WTC11 (cell line): ENCODE measurements at regions not wholly inside any gene's neighbourhood (a gene's known extent, or its start where the extent isn't known, plus 50 kb on each side); places are given as distances from the start of the nearest gene placed in this dataset.

ENCODE experiments used
- ARID4B ChIP-seq: sonication (generic); formaldehyde crosslinking; IDR thresholded peaks from 2 replicates; pipeline ENCODE4 v1.8.0; 2023; ENCODE audit warnings: missing genetic modification reagents, mild to moderate bottlenecking, borderline replicate concordance
- CBFB ChIP-seq: sonication (generic); formaldehyde crosslinking; IDR thresholded peaks from 2 replicates; pipeline ENCODE4 v1.8.1; 2022; ENCODE audit warnings: mild to moderate bottlenecking, low read depth, missing genetic modification reagents
- CTCF ChIP-seq: fragments of 200-600 bp; IDR thresholded peaks from 2 replicates; pipeline ENCODE4 v1.8.0; 2022; ENCODE audit warnings: antibody characterized with exemption
- E2F1 ChIP-seq: sonication (generic); formaldehyde crosslinking; IDR thresholded peaks from 2 replicates; pipeline ENCODE4 v1.8.0; 2022; ENCODE audit warnings: mild to moderate bottlenecking, missing genetic modification reagents
- ETV6 ChIP-seq: sonication (generic); formaldehyde crosslinking; IDR thresholded peaks from 2 replicates; pipeline ENCODE4 v1.8.1; 2022; ENCODE audit warnings: mild to moderate bottlenecking, missing genetic modification reagents
- FOXJ3 ChIP-seq: sonication (generic); formaldehyde crosslinking; IDR thresholded peaks from 2 replicates; pipeline ENCODE4 v1.9.0; 2021; ENCODE audit warnings: missing genetic modification reagents, mild to moderate bottlenecking, borderline replicate concordance
- GTF2I ChIP-seq: fragments of 250-450 bp; sonication (Bioruptor Pico); conservative IDR thresholded peaks from 2 replicates; pipeline ENCODE4 v1.4.0; 2021; ENCODE audit warnings: mild to moderate bottlenecking
- IRF2 ChIP-seq: sonication (generic); formaldehyde crosslinking; IDR thresholded peaks from 2 replicates; pipeline ENCODE4 v1.8.0; 2022; ENCODE audit warnings: low read depth, missing genetic modification reagents, borderline replicate concordance
- MAX ChIP-seq: sonication (generic); formaldehyde crosslinking; IDR thresholded peaks from 2 replicates; pipeline ENCODE4 v1.8.0; 2022; ENCODE audit warnings: mild to moderate bottlenecking, missing genetic modification reagents
- MYBL2 ChIP-seq: sonication (generic); formaldehyde crosslinking; IDR thresholded peaks from 2 replicates; pipeline ENCODE4 v1.8.1; 2023; ENCODE audit warnings: mild to moderate bottlenecking, moderate library complexity, missing genetic modification reagents
- NFYB ChIP-seq: sonication (generic); formaldehyde crosslinking; conservative IDR thresholded peaks from 2 replicates; pipeline ENCODE4 v1.8.0; 2022; ENCODE audit warnings: low read depth, missing genetic modification reagents
- PRDM15 ChIP-seq: sonication (generic); formaldehyde crosslinking; IDR thresholded peaks from 2 replicates; pipeline ENCODE4 v1.8.0; 2022; ENCODE audit warnings: missing genetic modification reagents
- SP1 ChIP-seq: sonication (generic); formaldehyde crosslinking; conservative IDR thresholded peaks from 2 replicates; pipeline ENCODE4 v1.8.1; 2022; ENCODE audit warnings: missing genetic modification reagents
- ZSCAN18 ChIP-seq: fragments of 250-450 bp; sonication (Bioruptor Pico); IDR thresholded peaks from 2 replicates; pipeline ENCODE4 v2.1.2; 2022; ENCODE audit warnings: mild to moderate bottlenecking, moderate library complexity

- no peak for TF ChIP-seq FOXJ3 (CRISPR knock-in tag)
- no peak for TF ChIP-seq CBFB (CRISPR knock-in tag)
- TF ChIP-seq SP1, result no peak
- no peak for TF ChIP-seq NFYB (CRISPR knock-in tag)
- TF ChIP-seq PRDM15 (CRISPR knock-in tag), result no peak
- TF ChIP-seq CTCF, result no peak
- no peak for TF ChIP-seq GTF2I (CRISPR knock-in tag)
- TF ChIP-seq ETV6 (CRISPR knock-in tag), result no peak
- TF ChIP-seq MAX (CRISPR knock-in tag), result no peak
- TF ChIP-seq MYBL2 (CRISPR knock-in tag), result no peak
- no peak for TF ChIP-seq ZSCAN18 (CRISPR knock-in tag)
- TF ChIP-seq ARID4B (CRISPR knock-in tag), result no peak
- no peak for TF ChIP-seq IRF2 (CRISPR knock-in tag)
- TF ChIP-seq E2F1 (CRISPR knock-in tag), result no peak
Measured at GRCh38 chr4:22301253-22301652, 214.6 kb downstream of the ADGRA3 start.
